K562 (cell line): ENCODE measurements at regions not wholly inside any gene's neighbourhood (a gene's known extent, or its start where the extent isn't known, plus 50 kb on each side); places are given as distances from the start of the nearest gene placed in this dataset.
A peak's percentile ranks its signal among the peaks of the same experiment; 100 is the strongest.

ENCODE experiments used
- ATAC-seq: fragments of 200-7000 bp; cut with Tn5 transposase; 3 replicates; pipeline ENCODE4 v1.9.1; 2020; ENCODE audit warnings: moderate library complexity
- BruUV-seq: library from RNA; stranded (reverse); fragments of 400-500 nt; replicated peaks from 2 replicates; lab custom pipeline; 2021; lab: Mats Ljungman, UMichigan
- CTCF ChIA-PET: fragments of 300-600 bp; formaldehyde crosslinking; extraction: SDS; loops from one replicate; lab custom pipeline; 2021; ENCODE audit warnings: low intra/inter-chr PET ratio; lab: Yijun Ruan, JAX
- POLR2A ChIA-PET: fragments of 300-600, 350-650 bp; sonication (Branson Sonifier 250); formaldehyde crosslinking; extraction: SDS; loops from one replicate; lab custom pipeline; 2021; ENCODE audit warnings: antibody characterized with exemption, inconsistent platforms; lab: Yijun Ruan, JAX
- DNase-seq, 4 experiments: peaks; one replicate each; pipeline versions ENCODE4 v3.0.0 to v3.0.0-alpha.2; 2011 to 2018; ENCODE audit warnings: low spot score in 3 of 4, mixed read lengths in 3 of 4; ENCODE audit errors: extremely low read depth in 1 of 4
- FAIRE-seq: peaks from 2 replicates; lab custom pipeline; 2011; peaks lifted over from hg19 to GRCh38; lab: Jason Lieb, UNC
- H2AFZ ChIP-seq: 2 replicates; pipeline ENCODE4 v1.6.0; 2011; ENCODE audit warnings: low read depth, low read length, control low read depth, inconsistent platforms
- H3K27ac ChIP-seq: fragments of 200-600 bp; 3 replicates; pipeline ENCODE4 v1.8.0; 2011; ENCODE audit warnings: low read depth, mild to moderate bottlenecking, control low read depth, inconsistent platforms, low read length, moderate library complexity, mixed read lengths; ENCODE audit errors: extremely low read depth
- H3K27me3 ChIP-seq, 2 experiments: fragments of 300-600 bp in 1 of 2; 2 replicates in 1 of 2; 3 replicates in 1 of 2; pipeline versions ENCODE4 v1.6.0 to v1.8.0; 2011; ENCODE audit warnings: inconsistent platforms in 2 of 2, low read length in 2 of 2, mild to moderate bottlenecking in 1 of 2, mixed read lengths in 1 of 2, moderate library complexity in 1 of 2; ENCODE audit not compliant: control insufficient read depth in 2 of 2, insufficient read depth in 2 of 2
- H3K36me3 ChIP-seq: fragments of 300-600 bp; 3 replicates; pipeline ENCODE4 v1.8.0; 2011; ENCODE audit warnings: mild to moderate bottlenecking, low read length, inconsistent platforms; ENCODE audit not compliant: control insufficient read depth, insufficient read depth
- H3K4me1 ChIP-seq, 2 experiments: fragments of 200-600 bp in 1 of 2; replicated peaks in 1 of 2; 2 replicates in 1 of 2; 3 replicates in 1 of 2; pipeline versions ENCODE4 v1.5.1 to v1.8.0; 2011; ENCODE audit warnings: inconsistent platforms in 2 of 2, low read length in 2 of 2, mild to moderate bottlenecking in 1 of 2, mixed read lengths in 1 of 2, moderate library complexity in 1 of 2; ENCODE audit not compliant: control insufficient read depth in 2 of 2, insufficient read depth in 2 of 2
- H3K4me2 ChIP-seq: 2 replicates; pipeline ENCODE4 v1.6.1; 2011; ENCODE audit warnings: low read length, control low read depth, inconsistent platforms, mixed read lengths; ENCODE audit not compliant: insufficient read depth
- H3K4me3 ChIP-seq: fragments of 200-600 bp; sonication (generic), shearing (Covaris generic); 2 replicates; pipeline ENCODE4 v1.5.1; 2016; ENCODE audit warnings: control low read depth, inconsistent platforms
- H3K79me2 ChIP-seq: fragments of 200-600 bp; 3 replicates; pipeline ENCODE4 v1.8.0; 2011; ENCODE audit warnings: low read length, inconsistent platforms; ENCODE audit not compliant: control insufficient read depth, insufficient read depth
- H3K9ac ChIP-seq, 2 experiments: 2 replicates each; pipeline versions ENCODE4 v1.6.0 to v1.6.1; 2011; ENCODE audit warnings: low read depth in 2 of 2, low read length in 2 of 2, control low read depth in 1 of 2, inconsistent platforms in 1 of 2, mild to moderate bottlenecking in 1 of 2, mixed read lengths in 1 of 2; ENCODE audit not compliant: insufficient read depth in 1 of 2
- H3K9me1 ChIP-seq: one replicate; pipeline ENCODE4 v1.6.0; 2011; ENCODE audit warnings: inconsistent platforms, mild to moderate bottlenecking, low read length, moderate library complexity; ENCODE audit not compliant: control insufficient read depth, insufficient read depth
- H3K9me3 ChIP-seq: replicated peaks from 2 replicates; pipeline ENCODE4 v1.5.1; 2011; ENCODE audit warnings: low read depth, low read length, inconsistent platforms; ENCODE audit not compliant: control insufficient read depth, insufficient read depth
- H4K20me1 ChIP-seq: replicated peaks from 2 replicates; pipeline ENCODE4 v1.6.1; 2011; ENCODE audit warnings: low read length, inconsistent platforms, mixed read lengths; ENCODE audit not compliant: control insufficient read depth, insufficient read depth
- ATF7 ChIP-seq: fragments of 450-650 bp; IDR thresholded peaks from 2 replicates; pipeline ENCODE4 v1.7.1; 2014; ENCODE audit warnings: mild to moderate bottlenecking, moderate library complexity
- CHAMP1 ChIP-seq: fragments of 450-650 bp; IDR thresholded peaks from 2 replicates; pipeline ENCODE4 v1.6.1; 2016; ENCODE audit warnings: mild to moderate bottlenecking
- DDX20 ChIP-seq: fragments of 450-650 bp; IDR thresholded peaks from 2 replicates; pipeline ENCODE4 v1.6.1; 2016; ENCODE audit warnings: missing genetic modification characterization, low read depth, mild to moderate bottlenecking, missing compliant biosample characterization, moderate library complexity
- FOSL1 ChIP-seq: fragments of 200-800 bp; sonication (Bioruptor generic); conservative IDR thresholded peaks from 2 replicates; pipeline ENCODE4 v1.6.1; 2016; ENCODE audit warnings: missing genetic modification characterization, missing compliant biosample characterization
- GTF2E2 ChIP-seq: fragments of 200-800 bp; sonication (Bioruptor generic); IDR thresholded peaks from 2 replicates; pipeline ENCODE4 v1.6.1; 2016; ENCODE audit warnings: missing genetic modification characterization, missing compliant biosample characterization
- KDM1A ChIP-seq, 2 experiments: fragments of 450-650 bp; IDR thresholded peaks; 2 replicates each; pipeline ENCODE4 v1.6.1; 2016; ENCODE audit warnings: mild to moderate bottlenecking in 2 of 2
- KLF1 ChIP-seq: fragments of 450-650 bp; IDR thresholded peaks from 2 replicates; pipeline ENCODE4 v1.6.1; 2016; ENCODE audit warnings: missing genetic modification characterization, missing compliant biosample characterization
- MTF1 ChIP-seq: fragments of 250-450 bp; sonication (Bioruptor Pico); IDR thresholded peaks from 2 replicates; pipeline ENCODE4 v1.9.0; 2021; ENCODE audit warnings: moderate library complexity, mild to moderate bottlenecking, inconsistent platforms, borderline replicate concordance
- PBX2 ChIP-seq, 2 experiments: IDR thresholded peaks in 1 of 2; conservative IDR thresholded peaks in 1 of 2; 2 replicates each; pipeline ENCODE4 v1.6.1; 2016; ENCODE audit warnings: low read depth in 2 of 2, mild to moderate bottlenecking in 1 of 2, missing compliant biosample characterization in 1 of 2, missing genetic modification characterization in 1 of 2, moderate library complexity in 1 of 2
- PKNOX1 ChIP-seq: fragments of 450-650 bp; IDR thresholded peaks from 2 replicates; pipeline ENCODE4 v1.6.1; 2016
- TCFL5 ChIP-seq: fragments of 250-450 bp; sonication (Bioruptor Pico); conservative IDR thresholded peaks from 2 replicates; pipeline ENCODE4 v1.6.1; 2021; ENCODE audit warnings: mild to moderate bottlenecking, moderate library complexity, matching md5 sums
- TFAM ChIP-seq: fragments of 250-450 bp; sonication (Bioruptor Pico); conservative IDR thresholded peaks from 2 replicates; pipeline ENCODE4 v1.5.0; 2021; ENCODE audit warnings: mild to moderate bottlenecking, moderate library complexity
- TOE1 ChIP-seq, 2 experiments: fragments of 450-650 bp in 1 of 2; sonication (generic) in 1 of 2; formaldehyde crosslinking in 1 of 2; IDR thresholded peaks; 2 replicates each; pipeline versions ENCODE4 v1.7.1 to v1.8.0; 2016 to 2022; ENCODE audit warnings: borderline replicate concordance in 2 of 2, mild to moderate bottlenecking in 2 of 2, antibody characterized with exemption in 1 of 2, inconsistent platforms in 1 of 2, low read depth in 1 of 2, missing genetic modification reagents in 1 of 2, moderate library complexity in 1 of 2
- WGBS: fragments of 100-300 bp; shearing (Covaris generic); methylation state at CpG from one replicate; pipeline ENCODE4 v1.1.6; 2016; ENCODE audit warnings: low coverage, mixed read lengths; ENCODE audit not compliant: insufficient coverage; ENCODE audit errors: missing lambda C conversion rate; 5-methylcytosine and 5-hydroxymethylcytosine counted together
- in situ Hi-C: fragments of 300-500 bp; cut with MboI; formaldehyde crosslinking; loops from 4 replicates; pipeline ENCODE4 v1.15.0; 2018; ENCODE audit warnings: inconsistent platforms, mixed read lengths
- intact Hi-C: fragments of 100-400 bp; cut with micrococcal nuclease; formaldehyde crosslinking; loops from 2 replicates; pipeline ENCODE4 v1.14.2; 2022

- H3K36me3 ChIP-seq, result no peaks in the 10 kb centered on the region
- BruUV-seq, result no TSS peak
- FAIRE-seq (no peak), DNase-seq (no peak), ATAC-seq (no peak)
- H4K20me1 ChIP-seq, result no peaks in the 10 kb centered on the region
- no peak overlapping the region for H3K27ac ChIP-seq
- POLR2A ChIA-PET, result interaction anchor here (1.2 to 1.8 kb wide), 2 partner anchors 9 to 28 kb away, joined by 3 to 5 read pairs; no protein-coding TSS in a partner anchor
- H3K27me3 ChIP-seq, result no peaks in the 10 kb centered on the region
- 0 out of 3 replicates have a peak, but pooled peaks cover 3% of the 10 kb centered on the region for H3K79me2 ChIP-seq
- H2AFZ ChIP-seq, result no peak overlapping the region
- H3K9me1 ChIP-seq, result no peaks in the 10 kb centered on the region
- WGBS, result 44% methylated on average over 5 of the region's 5 CpGs
- H3K9me3 ChIP-seq, result no peaks in the 10 kb centered on the region
- H3K4me1 ChIP-seq, result peaks cover 5 to 30% of the 10 kb centered on the region in 2 experiments
- CTCF ChIA-PET, result no interaction called here
- H3K4me2 ChIP-seq, result no peak overlapping the region
- H3K9ac ChIP-seq, result no peak overlapping the region
- intact Hi-C loops, result no loop called here
- H3K4me3 ChIP-seq, result no peak overlapping the region
- in situ Hi-C loops, result no loop called here
- TF ChIP-seq CHAMP1 (no peak), TCFL5 (CRISPR knock-in tag) (no peak), PKNOX1 (peak; percentile 90), PBX2 (CRISPR knock-in tag; IDR thresholded peaks at IDR 0.05; ENCODE audit: low read depth) (peak; percentile 49), PBX2 (tag; conservative IDR thresholded peaks at IDR 0.05; ENCODE audit: low read depth) (peak; percentile 60), GTF2E2 (tag) (no peak), DDX20 (tag) (no peak), ATF7 (no peak), KLF1 (tag) (no peak), MTF1 (CRISPR knock-in tag) (no peak), KDM1A (IDR thresholded peaks at IDR 0.05) (0 out of 4 replicates have a peak, but pooled peaks of 1 of the 2 experiments have one; percentile 28), TFAM (CRISPR knock-in tag) (no peak), FOSL1 (tag) (no peak), TOE1 (IDR thresholded peaks at IDR 0.05; ENCODE audit: borderline replicate concordance) (no peak), TOE1 (CRISPR knock-in tag; IDR thresholded peaks at IDR 0.05; ENCODE audit: borderline replicate concordance, low read depth) (no peak)
Measured at GRCh38 chr19:28555317-28555716, 657.6 kb downstream of the UQCRFS1 start.
